ENCODE measurements at regions not wholly inside any gene's neighbourhood (a gene's known extent, or its start where the extent isn't known, plus 50 kb on each side); places are given as distances from the start of the nearest gene placed in this dataset.

DNA sequence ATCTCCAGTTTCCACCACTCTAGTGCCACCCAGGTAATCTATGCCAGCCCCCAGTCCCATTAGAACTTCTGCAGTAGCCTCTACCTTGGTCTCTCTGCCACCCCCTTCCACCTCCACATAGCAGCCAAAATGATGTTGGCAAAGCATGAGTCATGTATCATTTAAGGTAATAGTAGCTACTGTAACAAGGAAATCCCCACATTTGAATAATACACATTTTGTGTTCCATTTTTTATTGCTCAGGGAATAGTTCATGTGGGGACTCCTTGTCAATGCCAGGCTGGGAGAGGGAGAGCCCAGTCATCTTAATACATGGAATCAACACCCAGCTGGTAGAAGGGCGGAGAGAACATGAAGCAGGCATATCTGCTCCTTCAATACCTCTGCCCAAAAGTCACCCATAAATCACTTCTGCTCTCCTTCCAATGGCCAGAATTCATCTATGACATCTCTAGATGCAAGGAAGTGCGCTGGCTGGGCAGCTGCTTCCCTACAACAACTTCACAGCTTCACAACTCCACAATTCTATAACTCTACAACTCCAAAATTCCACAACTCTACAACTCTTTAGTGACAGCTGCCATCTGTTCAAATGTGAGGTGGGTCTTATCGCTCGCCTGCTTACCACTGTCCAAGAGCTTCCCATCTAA lies 70.6 kb upstream of the GLS start:
- no CpG with 5 or more reads among the region's 4 CpGs for WGBS (ENCODE audit: insufficient coverage, insufficient read length)
- no peak overlapping the region for H3K27ac ChIP-seq (ENCODE audit: low read length)
- H3K4me1 ChIP-seq (ENCODE audit: control insufficient read depth, insufficient read depth, low read length) = no peaks in the 10 kb centered on the region
- no peak for DNase-seq (ENCODE audit: low read depth, low spot score)
- H3K27me3 ChIP-seq (ENCODE audit: control insufficient read depth, insufficient read depth, low read length) = no peaks in the 10 kb centered on the region
- no peaks in the 10 kb centered on the region for H3K9me3 ChIP-seq (ENCODE audit: control insufficient read depth, insufficient read depth, low read length)
- H3K4me3 ChIP-seq (ENCODE audit: low read length) = no peak overlapping the region
- H3K36me3 ChIP-seq (ENCODE audit: control insufficient read depth, insufficient read depth, low read length) = no peaks in the 10 kb centered on the region

DNA sequence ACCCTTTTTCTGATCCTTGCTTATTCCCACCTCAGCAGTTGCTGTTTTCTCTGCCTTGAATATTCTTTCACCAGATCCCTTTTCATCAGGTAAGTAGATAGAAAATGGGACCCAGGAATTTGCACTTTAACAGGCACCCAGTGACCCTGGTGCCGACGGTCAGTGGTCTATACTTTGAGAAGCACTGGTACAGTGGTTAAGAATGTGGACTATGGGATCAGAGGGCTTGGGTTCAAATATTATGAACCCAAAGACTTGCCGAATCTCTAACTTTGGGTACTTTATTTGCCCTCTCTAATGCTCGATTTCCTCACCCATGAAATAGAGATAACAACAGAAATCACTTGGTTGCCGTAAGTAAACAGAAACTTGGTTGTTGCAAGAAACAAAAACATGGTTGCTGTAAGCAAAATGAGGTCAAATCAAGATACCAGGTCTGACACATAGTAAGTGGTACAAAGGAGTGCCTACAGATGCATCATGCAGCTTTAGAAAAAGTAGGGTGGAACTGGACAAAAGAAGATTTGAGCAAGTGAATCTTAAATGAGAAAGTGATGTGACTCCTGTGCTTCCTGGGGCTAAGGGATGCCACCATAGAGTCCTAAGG lies 69.5 kb upstream of the GLS start:
- Histone ChIP-seq H3K4me3 (ENCODE audit: low read length) (no peak overlapping the region), H3K36me3 (ENCODE audit: control insufficient read depth, insufficient read depth, low read length) (no peaks in the 10 kb centered on the region), H3K27me3 (ENCODE audit: control insufficient read depth, insufficient read depth, low read length) (no peaks in the 10 kb centered on the region), H3K27ac (ENCODE audit: low read length) (no peak overlapping the region), H3K4me1 (ENCODE audit: control insufficient read depth, insufficient read depth, low read length) (no peaks in the 10 kb centered on the region), H3K9me3 (ENCODE audit: control insufficient read depth, insufficient read depth, low read length) (no peaks in the 10 kb centered on the region)
- no CpG with 5 or more reads among the region's 5 CpGs for WGBS (ENCODE audit: insufficient coverage, insufficient read length)
- no peak for DNase-seq (ENCODE audit: low read depth, low spot score)

DNA sequence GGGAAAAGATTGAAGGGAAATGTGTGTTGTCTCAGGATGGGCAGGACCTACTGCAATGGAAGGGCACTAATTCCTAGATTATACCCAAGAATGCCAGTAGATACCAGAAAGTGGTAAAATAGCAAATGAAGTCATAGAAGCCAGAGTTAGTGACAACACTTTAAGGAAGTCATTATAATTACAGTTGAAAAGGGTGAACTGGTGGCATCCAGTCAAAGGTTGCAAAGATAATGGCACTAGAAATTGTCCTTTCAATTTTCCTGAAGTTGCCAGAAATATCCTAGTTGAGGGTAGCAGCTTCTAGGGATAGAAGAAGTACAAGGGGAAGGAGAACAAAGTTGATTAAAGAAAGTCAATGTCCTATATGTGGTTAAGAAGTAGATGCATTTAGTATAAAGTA lies 68.8 kb upstream of the GLS start:
- H3K4me1 ChIP-seq (ENCODE audit: control insufficient read depth, insufficient read depth, low read length) = no peaks in the 10 kb centered on the region
- H3K4me3 ChIP-seq (ENCODE audit: low read length) = no peak overlapping the region
- H3K27me3 ChIP-seq (ENCODE audit: control insufficient read depth, insufficient read depth, low read length) = no peaks in the 10 kb centered on the region
- no peaks in the 10 kb centered on the region for H3K9me3 ChIP-seq (ENCODE audit: control insufficient read depth, insufficient read depth, low read length)
- DNase-seq (ENCODE audit: low read depth, low spot score) = no peak
- H3K27ac ChIP-seq (ENCODE audit: low read length) = no peak overlapping the region
- no peaks in the 10 kb centered on the region for H3K36me3 ChIP-seq (ENCODE audit: control insufficient read depth, insufficient read depth, low read length)

DNA sequence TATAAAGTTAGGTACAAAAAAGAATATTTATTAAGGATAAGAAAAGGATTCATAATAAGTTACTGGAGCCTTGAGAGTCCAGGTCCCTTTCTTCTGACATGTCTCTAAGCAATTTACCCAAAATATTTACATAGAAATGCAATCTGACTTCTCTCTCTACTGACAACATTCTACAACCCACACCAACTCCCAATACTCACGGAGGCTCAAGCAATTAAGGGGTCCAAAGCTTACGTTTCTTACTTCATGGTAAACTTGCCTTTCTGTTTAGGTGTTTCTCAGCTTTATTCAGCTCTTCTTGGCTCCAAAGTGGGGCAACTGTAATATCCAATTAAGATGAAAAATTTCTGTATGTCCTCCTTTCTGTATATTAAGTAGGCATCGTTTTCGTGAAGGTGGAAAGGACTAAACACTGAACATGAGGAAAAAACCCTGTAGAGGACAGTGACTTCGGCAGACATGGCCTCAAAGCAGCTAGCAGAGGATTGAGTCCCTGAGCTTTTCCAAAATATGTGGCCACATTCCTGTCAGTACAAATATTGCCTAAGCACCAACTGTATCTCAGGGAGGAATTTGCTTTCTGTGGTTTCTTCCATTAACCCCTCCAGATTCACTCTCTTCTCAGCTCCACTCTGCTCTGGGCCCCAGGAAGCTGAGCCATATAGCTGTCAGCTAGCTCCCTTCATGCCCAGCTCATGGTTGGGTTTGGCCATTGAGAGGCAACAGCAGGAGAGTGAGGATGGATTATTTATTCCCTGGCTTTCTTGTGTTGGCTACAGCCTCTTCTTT lies 67.9 kb upstream of the GLS start:
- H3K27ac ChIP-seq (ENCODE audit: low read length) = no peak overlapping the region
- H3K4me1 ChIP-seq (ENCODE audit: control insufficient read depth, insufficient read depth, low read length) = no peaks in the 10 kb centered on the region
- no peak overlapping the region for H3K4me3 ChIP-seq (ENCODE audit: low read length)
- H3K9me3 ChIP-seq (ENCODE audit: control insufficient read depth, insufficient read depth, low read length) = no peaks in the 10 kb centered on the region
- H3K36me3 ChIP-seq (ENCODE audit: control insufficient read depth, insufficient read depth, low read length) = no peaks in the 10 kb centered on the region
- WGBS (ENCODE audit: insufficient coverage, insufficient read length) = no CpG with 5 or more reads among the region's 5 CpGs
- no peaks in the 10 kb centered on the region for H3K27me3 ChIP-seq (ENCODE audit: control insufficient read depth, insufficient read depth, low read length)
- DNase-seq (ENCODE audit: low read depth, low spot score) = no peak

DNA sequence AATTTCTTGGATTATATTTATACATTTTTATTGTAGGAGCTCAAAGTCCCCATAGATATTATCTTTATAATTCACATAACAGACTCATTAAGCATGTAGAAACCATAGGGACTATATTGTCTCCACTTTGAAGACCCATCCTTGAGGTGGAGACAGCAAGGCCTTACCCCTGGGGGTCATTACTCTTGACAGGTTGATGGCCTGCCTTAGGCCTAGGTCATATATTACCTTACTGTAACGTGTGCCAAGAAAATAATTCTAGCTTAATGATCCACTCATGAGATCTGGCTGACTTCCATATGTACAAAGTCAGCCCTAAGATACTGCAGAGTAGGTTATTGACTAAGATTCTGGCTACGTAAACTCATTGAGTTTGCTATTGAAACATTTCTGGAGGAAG lies 65.4 kb upstream of the GLS start:
- WGBS (ENCODE audit: insufficient coverage, insufficient read length) = no CpG with 5 or more reads among the region's 2 CpGs
- H3K4me1 ChIP-seq (ENCODE audit: control insufficient read depth, insufficient read depth, low read length) = no peaks in the 10 kb centered on the region
- no peak overlapping the region for H3K27ac ChIP-seq (ENCODE audit: low read length)
- H3K27me3 ChIP-seq (ENCODE audit: control insufficient read depth, insufficient read depth, low read length) = no peaks in the 10 kb centered on the region
- H3K36me3 ChIP-seq (ENCODE audit: control insufficient read depth, insufficient read depth, low read length) = no peaks in the 10 kb centered on the region
- H3K9me3 ChIP-seq (ENCODE audit: control insufficient read depth, insufficient read depth, low read length) = no peaks in the 10 kb centered on the region
- H3K4me3 ChIP-seq (ENCODE audit: low read length) = no peak overlapping the region
- no peak for DNase-seq (ENCODE audit: low read depth, low spot score)

DNA sequence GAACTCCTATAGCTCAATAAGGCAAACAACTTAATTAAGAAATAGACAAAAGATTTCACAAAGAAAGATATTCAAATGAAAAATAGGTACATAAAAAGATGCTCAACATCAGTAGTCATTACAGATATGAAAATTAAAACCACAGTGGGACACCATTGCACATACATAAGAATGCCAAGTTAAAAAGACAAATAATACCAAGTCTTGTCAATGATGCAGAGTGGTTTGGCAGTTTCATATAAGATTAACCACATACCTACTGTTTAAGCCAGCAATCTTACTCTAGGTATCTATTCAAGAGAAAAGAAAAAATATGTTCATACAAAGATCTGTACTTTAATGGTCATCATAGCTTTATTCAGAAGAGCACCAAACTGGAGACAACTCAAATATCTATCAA lies 63.5 kb upstream of the GLS start:
- H3K9me3 ChIP-seq (ENCODE audit: control insufficient read depth, insufficient read depth, low read length) = no peaks in the 10 kb centered on the region
- H3K27ac ChIP-seq (ENCODE audit: low read length) = no peak overlapping the region
- H3K4me1 ChIP-seq (ENCODE audit: control insufficient read depth, insufficient read depth, low read length) = no peaks in the 10 kb centered on the region
- H3K27me3 ChIP-seq (ENCODE audit: control insufficient read depth, insufficient read depth, low read length) = no peaks in the 10 kb centered on the region
- H3K4me3 ChIP-seq (ENCODE audit: low read length) = no peak overlapping the region
- no peaks in the 10 kb centered on the region for H3K36me3 ChIP-seq (ENCODE audit: control insufficient read depth, insufficient read depth, low read length)
- no peak for DNase-seq (ENCODE audit: low read depth, low spot score)

DNA sequence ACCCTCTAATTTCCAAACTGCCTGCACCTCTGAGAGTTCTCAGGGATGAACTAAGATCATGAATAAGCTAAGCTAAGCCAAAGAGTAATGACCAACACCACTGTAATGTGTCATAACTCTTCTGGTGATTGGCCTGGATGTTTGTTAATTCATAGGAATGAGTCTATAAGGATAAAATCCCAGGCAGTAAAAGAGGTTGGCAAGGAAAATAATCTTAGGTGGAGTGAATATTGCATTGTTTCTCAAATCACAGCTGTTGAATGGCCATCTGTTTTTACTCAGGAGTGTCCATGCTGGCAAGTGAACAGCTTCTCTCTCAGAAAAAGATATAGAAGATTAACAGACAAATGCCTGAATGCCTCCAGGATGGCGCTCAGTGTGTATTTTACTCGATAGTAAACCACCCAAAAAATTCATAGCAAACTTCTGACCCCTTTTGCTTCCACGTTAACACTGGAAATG lies 60.8 kb upstream of the GLS start:
- no peaks in the 10 kb centered on the region for H3K27me3 ChIP-seq (ENCODE audit: control insufficient read depth, insufficient read depth, low read length)
- H3K4me1 ChIP-seq (ENCODE audit: control insufficient read depth, insufficient read depth, low read length) = no peaks in the 10 kb centered on the region
- no peak overlapping the region for H3K27ac ChIP-seq (ENCODE audit: low read length)
- H3K4me3 ChIP-seq (ENCODE audit: low read length) = no peak overlapping the region
- no CpG with 5 or more reads among the region's 3 CpGs for WGBS (ENCODE audit: insufficient coverage, insufficient read length)
- H3K36me3 ChIP-seq (ENCODE audit: control insufficient read depth, insufficient read depth, low read length) = no peaks in the 10 kb centered on the region
- no peak for DNase-seq (ENCODE audit: low read depth, low spot score)
- no peaks in the 10 kb centered on the region for H3K9me3 ChIP-seq (ENCODE audit: control insufficient read depth, insufficient read depth, low read length)

DNA sequence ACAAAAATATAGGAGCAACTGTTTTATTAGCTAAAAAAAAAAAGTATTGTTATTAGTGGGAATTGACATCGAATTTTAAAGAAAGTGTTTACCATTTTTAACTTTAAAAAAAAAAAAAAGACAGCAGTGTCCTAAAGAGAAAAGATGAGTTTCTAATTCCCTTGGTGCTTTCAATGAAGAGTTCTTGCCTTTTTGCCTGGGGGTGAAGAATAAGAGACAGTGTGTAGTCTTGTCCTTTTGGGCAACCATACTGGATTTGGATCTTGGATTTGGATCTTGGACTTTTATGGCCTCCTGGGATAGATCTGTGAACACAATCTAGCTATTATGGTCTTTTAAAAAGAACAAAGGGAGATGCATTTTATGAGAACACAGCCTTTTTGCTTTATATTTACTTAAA lies 60.2 kb upstream of the GLS start:
- WGBS (ENCODE audit: insufficient coverage, insufficient read length) = no CpG with 5 or more reads among the region's 1 CpG
- Histone ChIP-seq H3K27ac (ENCODE audit: low read length) (no peak overlapping the region), H3K36me3 (ENCODE audit: control insufficient read depth, insufficient read depth, low read length) (no peaks in the 10 kb centered on the region), H3K4me1 (ENCODE audit: control insufficient read depth, insufficient read depth, low read length) (no peaks in the 10 kb centered on the region), H3K4me3 (ENCODE audit: low read length) (no peak overlapping the region), H3K9me3 (ENCODE audit: control insufficient read depth, insufficient read depth, low read length) (no peaks in the 10 kb centered on the region), H3K27me3 (ENCODE audit: control insufficient read depth, insufficient read depth, low read length) (no peaks in the 10 kb centered on the region)
- DNase-seq (ENCODE audit: low read depth, low spot score) = no peak

DNA sequence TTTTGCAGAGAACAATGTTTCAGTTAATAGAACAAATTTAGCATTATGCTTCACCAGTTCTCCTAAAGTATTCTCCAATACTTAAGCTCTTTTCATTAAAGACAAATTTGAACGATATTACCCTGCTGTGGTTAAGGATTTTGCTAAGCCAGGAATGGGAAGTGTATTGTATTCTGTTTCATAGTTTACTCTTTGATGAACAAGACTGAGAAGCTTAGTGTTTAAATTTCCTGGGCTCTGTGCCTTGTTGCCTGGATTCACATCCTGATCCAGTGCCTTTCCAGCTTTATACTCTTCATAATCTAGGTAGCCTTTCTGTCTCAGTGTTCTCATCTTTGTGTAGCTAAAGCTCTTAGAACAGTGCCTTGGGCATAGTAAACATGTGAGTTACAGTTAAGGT lies 58.6 kb upstream of the GLS start:
- Histone ChIP-seq H3K27ac (ENCODE audit: low read length) (no peak overlapping the region), H3K27me3 (ENCODE audit: control insufficient read depth, insufficient read depth, low read length) (no peaks in the 10 kb centered on the region), H3K4me3 (ENCODE audit: low read length) (no peak overlapping the region), H3K36me3 (ENCODE audit: control insufficient read depth, insufficient read depth, low read length) (no peaks in the 10 kb centered on the region), H3K4me1 (ENCODE audit: control insufficient read depth, insufficient read depth, low read length) (no peaks in the 10 kb centered on the region), H3K9me3 (ENCODE audit: control insufficient read depth, insufficient read depth, low read length) (no peaks in the 10 kb centered on the region)
- WGBS (ENCODE audit: insufficient coverage, insufficient read length) = no CpG with 5 or more reads among the region's 1 CpG
- no peak for DNase-seq (ENCODE audit: low read depth, low spot score)

DNA sequence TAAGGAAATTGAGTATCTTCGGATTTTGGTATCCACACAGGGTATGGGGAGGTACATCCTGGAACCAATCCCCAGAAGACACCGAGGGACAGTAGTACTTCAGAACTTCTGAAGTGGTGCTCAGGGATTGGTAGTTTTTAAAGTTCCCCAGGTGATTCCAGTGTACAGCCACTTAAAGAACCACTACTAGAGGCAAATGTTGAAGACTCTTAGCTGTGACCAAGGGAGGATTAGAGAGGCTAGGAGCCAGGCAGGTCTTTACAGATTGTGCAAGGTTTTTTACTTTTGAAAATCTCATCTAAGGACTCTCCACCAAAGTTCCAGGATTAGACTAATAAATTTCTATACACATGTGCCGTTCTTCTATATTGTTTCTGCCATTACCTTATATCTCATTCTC lies 52.9 kb upstream of the GLS start:
- H3K27ac ChIP-seq (ENCODE audit: low read length) = no peak overlapping the region
- no peaks in the 10 kb centered on the region for H3K27me3 ChIP-seq (ENCODE audit: control insufficient read depth, insufficient read depth, low read length)
- no peaks in the 10 kb centered on the region for H3K4me1 ChIP-seq (ENCODE audit: control insufficient read depth, insufficient read depth, low read length)
- H3K9me3 ChIP-seq (ENCODE audit: control insufficient read depth, insufficient read depth, low read length) = no peaks in the 10 kb centered on the region
- DNase-seq (ENCODE audit: low read depth, low spot score) = no peak
- H3K36me3 ChIP-seq (ENCODE audit: control insufficient read depth, insufficient read depth, low read length) = no peaks in the 10 kb centered on the region
- no peak overlapping the region for H3K4me3 ChIP-seq (ENCODE audit: low read length)
- no CpG with 5 or more reads among the region's 3 CpGs for WGBS (ENCODE audit: insufficient coverage, insufficient read length)

DNA sequence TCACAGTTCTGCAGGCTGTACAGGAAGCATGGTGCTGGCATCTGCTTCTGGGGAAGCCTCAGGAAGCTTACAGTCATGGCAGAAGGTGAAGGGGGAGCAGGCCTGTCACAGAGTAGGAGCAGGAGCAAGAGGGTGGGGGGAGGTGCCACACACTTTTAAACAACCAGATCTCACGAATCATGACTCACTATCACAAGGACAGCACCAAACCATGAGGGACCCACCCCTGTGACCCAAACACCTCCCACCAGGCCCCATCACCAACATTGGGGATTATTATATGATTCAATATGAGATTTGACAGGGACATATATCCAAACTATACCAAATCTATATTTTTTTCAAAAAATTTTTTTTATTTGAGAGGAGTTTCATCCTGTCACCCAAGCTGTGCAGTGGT lies 51.0 kb upstream of the GLS start:
- Histone ChIP-seq H3K27me3 (ENCODE audit: control insufficient read depth, insufficient read depth, low read length) (no peaks in the 10 kb centered on the region), H3K4me3 (ENCODE audit: low read length) (no peak overlapping the region), H3K4me1 (ENCODE audit: control insufficient read depth, insufficient read depth, low read length) (no peaks in the 10 kb centered on the region), H3K27ac (ENCODE audit: low read length) (no peak overlapping the region), H3K9me3 (ENCODE audit: control insufficient read depth, insufficient read depth, low read length) (no peaks in the 10 kb centered on the region), H3K36me3 (ENCODE audit: control insufficient read depth, insufficient read depth, low read length) (no peaks in the 10 kb centered on the region)
- whole genome bisulfite sequencing (ENCODE audit: insufficient coverage, insufficient read length) = no CpG with 5 or more reads among the region's 1 CpG
- no peak for DNase-seq (ENCODE audit: low read depth, low spot score)
